Hepatocyte (in vitro differentiated cells): ENCODE measurements at regions not wholly inside any gene's neighbourhood (a gene's known extent, or its start where the extent isn't known, plus 50 kb on each side); places are given as distances from the start of the nearest gene placed in this dataset.

ENCODE experiments used
- DNase-seq: peaks from one replicate; pipeline ENCODE4 v3.0.0-alpha.2; 2016; ENCODE audit warnings: low spot score
- H2AFZ ChIP-seq: fragments of 200-600 bp; sonication (generic); 2 replicates; pipeline ENCODE4 v1.6.0; 2016; ENCODE audit warnings: antibody characterized with exemption, mild to moderate bottlenecking
- H3K27ac ChIP-seq: fragments of 200-600 bp; sonication (generic); 2 replicates; pipeline ENCODE4 v1.5.1; 2016; ENCODE audit warnings: mild to moderate bottlenecking
- H3K27me3 ChIP-seq: fragments of 200-600 bp; sonication (generic); 2 replicates; pipeline ENCODE4 v1.6.1; 2016
- H3K36me3 ChIP-seq: fragments of 200-600 bp; sonication (generic); replicated peaks from 2 replicates; pipeline ENCODE4 v1.5.1; 2016; ENCODE audit warnings: low read depth; ENCODE audit not compliant: insufficient read depth
- H3K4me1 ChIP-seq: fragments of 200-600 bp; sonication (generic); 2 replicates; pipeline ENCODE4 v1.5.1; 2016; ENCODE audit warnings: mild to moderate bottlenecking, moderate library complexity; ENCODE audit not compliant: insufficient read depth
- H3K4me2 ChIP-seq: fragments of 200-600 bp; sonication (generic); 2 replicates; pipeline ENCODE4 v1.6.0; 2016
- H3K4me3 ChIP-seq: fragments of 200-600 bp; sonication (generic); 2 replicates; pipeline ENCODE4 v1.5.1; 2016; ENCODE audit warnings: mild to moderate bottlenecking
- H3K79me2 ChIP-seq: fragments of 200-600 bp; sonication (generic); 2 replicates; pipeline ENCODE4 v1.6.0; 2017; ENCODE audit warnings: mild to moderate bottlenecking
- H3K9me2 ChIP-seq: fragments of 200-600 bp; sonication (generic); replicated peaks from 2 replicates; pipeline ENCODE4 v1.6.0; 2017; ENCODE audit warnings: mild to moderate bottlenecking; ENCODE audit not compliant: insufficient read depth
- H3K9me3 ChIP-seq: fragments of 200-600 bp; sonication (generic); 2 replicates; pipeline ENCODE4 v1.5.1; 2016; ENCODE audit warnings: low read depth, mild to moderate bottlenecking
- H4K20me1 ChIP-seq: fragments of 200-600 bp; sonication (generic); 2 replicates; pipeline ENCODE4 v1.6.0; 2016; ENCODE audit warnings: mild to moderate bottlenecking; ENCODE audit not compliant: insufficient read depth, poor library complexity, severe bottlenecking
- EZH2 ChIP-seq: fragments of 200-600 bp; sonication (generic); IDR thresholded peaks from 2 replicates; pipeline ENCODE4 v1.6.1; 2016; ENCODE audit warnings: antibody characterized with exemption, mild to moderate bottlenecking, borderline replicate concordance
- EZH2phosphoT487 ChIP-seq: fragments of 200-600 bp; sonication (generic); IDR thresholded peaks from one replicate; pipeline ENCODE4 v1.6.1; 2018; ENCODE audit warnings: antibody characterized with exemption, mild to moderate bottlenecking, low read depth, moderate library complexity; ENCODE audit not compliant: unreplicated experiment, severe bottlenecking
- WGBS: methylation state at CpG from one replicate; pipeline ENCODE4 v1.1.6; 2016; ENCODE audit warnings: low lambda C conversion rate; ENCODE audit errors: missing lambda C conversion rate; 5-methylcytosine and 5-hydroxymethylcytosine counted together
- TF ChIP-seq, protein P1 (sequence below): fragments of 200-600 bp; sonication (generic); IDR thresholded peaks from 2 replicates; pipeline ENCODE4 v1.5.1; 2016; ENCODE audit warnings: antibody characterized with exemption, mild to moderate bottlenecking; ENCODE audit not compliant: poor library complexity

DNA sequence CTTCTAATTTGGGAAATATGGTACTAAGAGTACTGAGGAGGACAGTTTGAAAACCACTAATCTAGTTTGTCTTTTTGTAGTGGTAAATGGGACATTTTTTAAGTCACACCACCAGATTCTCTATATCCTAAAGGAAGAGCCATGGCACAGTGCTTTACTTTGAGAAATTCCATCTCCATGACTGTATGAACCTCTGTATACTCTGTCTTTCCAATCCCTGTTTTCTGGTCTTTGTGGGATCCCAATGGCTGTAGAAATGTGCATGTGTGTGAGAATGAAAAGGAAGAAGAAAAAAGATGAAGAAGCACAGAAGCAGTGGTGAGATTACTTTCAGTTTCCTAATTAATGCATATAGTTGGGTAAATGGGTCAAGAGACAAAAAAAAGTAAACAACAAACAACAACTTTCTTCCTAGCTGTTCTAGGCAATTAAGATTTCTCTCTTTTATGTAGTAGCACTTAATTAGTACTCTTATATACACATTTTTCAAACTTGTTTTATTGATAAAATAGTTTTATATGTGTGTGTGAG, 141.2 kb upstream of the HCRTR2 start:
- DNase-seq = no peak
- Histone ChIP-seq H4K20me1 (no peaks in the 10 kb centered on the region), H3K36me3 (no peaks in the 10 kb centered on the region), H3K9me2 (no peaks in the 10 kb centered on the region), H3K4me1 (no peaks in the 10 kb centered on the region), H3K27me3 (no peaks in the 10 kb centered on the region), H3K79me2 (no peaks in the 10 kb centered on the region), H3K4me2 (no peak overlapping the region), H3K4me3 (no peak overlapping the region), H3K9me3 (no peaks in the 10 kb centered on the region), H2AFZ (no peak overlapping the region), H3K27ac (no peak overlapping the region)
- TF ChIP-seq EZH2 (no peak), EZH2phosphoT487 (no peak)
- TF ChIP-seq, protein P1, sequence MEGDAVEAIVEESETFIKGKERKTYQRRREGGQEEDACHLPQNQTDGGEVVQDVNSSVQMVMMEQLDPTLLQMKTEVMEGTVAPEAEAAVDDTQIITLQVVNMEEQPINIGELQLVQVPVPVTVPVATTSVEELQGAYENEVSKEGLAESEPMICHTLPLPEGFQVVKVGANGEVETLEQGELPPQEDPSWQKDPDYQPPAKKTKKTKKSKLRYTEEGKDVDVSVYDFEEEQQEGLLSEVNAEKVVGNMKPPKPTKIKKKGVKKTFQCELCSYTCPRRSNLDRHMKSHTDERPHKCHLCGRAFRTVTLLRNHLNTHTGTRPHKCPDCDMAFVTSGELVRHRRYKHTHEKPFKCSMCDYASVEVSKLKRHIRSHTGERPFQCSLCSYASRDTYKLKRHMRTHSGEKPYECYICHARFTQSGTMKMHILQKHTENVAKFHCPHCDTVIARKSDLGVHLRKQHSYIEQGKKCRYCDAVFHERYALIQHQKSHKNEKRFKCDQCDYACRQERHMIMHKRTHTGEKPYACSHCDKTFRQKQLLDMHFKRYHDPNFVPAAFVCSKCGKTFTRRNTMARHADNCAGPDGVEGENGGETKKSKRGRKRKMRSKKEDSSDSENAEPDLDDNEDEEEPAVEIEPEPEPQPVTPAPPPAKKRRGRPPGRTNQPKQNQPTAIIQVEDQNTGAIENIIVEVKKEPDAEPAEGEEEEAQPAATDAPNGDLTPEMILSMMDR = no peak

- Histone ChIP-seq H3K36me3 (no peaks in the 10 kb centered on the region), H3K27ac (no peak overlapping the region), H3K4me3 (no peak overlapping the region), H3K27me3 (no peaks in the 10 kb centered on the region), H3K4me2 (no peak overlapping the region), H3K4me1 (no peaks in the 10 kb centered on the region), H3K79me2 (no peaks in the 10 kb centered on the region), H2AFZ (no peak overlapping the region), H3K9me2 (no peaks in the 10 kb centered on the region), H3K9me3 (no peaks in the 10 kb centered on the region), H4K20me1 (no peaks in the 10 kb centered on the region)
- WGBS = 94% methylated on average over 3 of the region's 3 CpGs
- no peak for DNase-seq
- TF ChIP-seq EZH2phosphoT487 (no peak), EZH2 (no peak)
- TF ChIP-seq, protein P1 = no peak
Observed at GRCh38 chr6:55034752-55035151, 139.6 kb upstream of the HCRTR2 start.

DNA sequence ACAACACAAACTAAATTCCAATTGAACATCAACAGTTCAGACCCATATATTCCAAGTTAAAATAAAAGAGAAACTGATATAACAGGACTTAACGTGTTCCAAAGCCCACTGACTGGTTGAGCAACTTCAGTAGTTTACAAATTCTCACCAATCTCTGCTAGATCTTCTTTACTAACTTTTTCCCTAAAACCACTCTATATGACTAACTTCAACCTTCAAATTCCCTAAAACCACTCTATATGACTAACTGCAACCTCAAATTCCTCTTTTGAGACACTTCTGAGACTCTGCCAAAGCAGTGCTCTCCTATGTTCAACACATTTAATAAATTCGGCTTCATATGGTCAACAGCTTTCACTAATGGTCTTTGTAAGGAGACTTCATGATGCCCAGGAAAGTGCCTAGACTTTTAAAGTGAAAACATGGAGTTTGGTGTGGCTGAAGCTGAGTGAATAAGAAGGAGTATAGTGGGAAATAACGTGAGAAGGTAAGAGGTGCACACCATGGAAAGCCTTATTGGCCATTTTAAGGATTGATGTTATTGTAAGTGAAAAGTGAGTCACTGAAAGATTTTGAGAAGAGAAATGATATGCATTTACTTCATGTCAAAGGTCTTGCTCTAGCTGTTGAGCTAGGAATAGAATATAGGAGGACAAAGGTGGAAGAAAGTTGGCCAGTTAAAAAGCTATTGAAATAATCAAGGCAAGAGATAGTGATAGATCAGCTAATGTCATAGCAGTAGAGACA, 134.0 kb upstream of the HCRTR2 start:
- WGBS = 87% methylated on average over 3 of the region's 3 CpGs

More for the DNA sequence above, 134.0 kb upstream of the HCRTR2 start:
- Histone ChIP-seq H3K4me3 (no peak overlapping the region), H3K27ac (no peak overlapping the region), H3K9me2 (no peaks in the 10 kb centered on the region), H3K4me2 (no peak overlapping the region), H3K9me3 (no peaks in the 10 kb centered on the region), H3K27me3 (no peaks in the 10 kb centered on the region), H4K20me1 (no peaks in the 10 kb centered on the region), H2AFZ (no peak overlapping the region), H3K36me3 (no peaks in the 10 kb centered on the region), H3K79me2 (no peaks in the 10 kb centered on the region), H3K4me1 (no peaks in the 10 kb centered on the region)
- TF ChIP-seq, protein P1 = no peak
- TF ChIP-seq EZH2phosphoT487 = no peak
- TF ChIP-seq EZH2 = no peak
- no peak for DNase-seq
